GM12878 (cell line): ENCODE measurements at regions not wholly inside any gene's neighbourhood (a gene's known extent, or its start where the extent isn't known, plus 50 kb on each side); places are given as distances from the start of the nearest gene placed in this dataset.
A peak's percentile ranks its signal among the peaks of the same experiment; 100 is the strongest.

ENCODE experiments used
- ATAC-seq: fragments of 200-7000 bp; cut with Tn5 transposase; 3 replicates; pipeline ENCODE4 v1.9.1; 2020; ENCODE audit warnings: mild to moderate bottlenecking, moderate library complexity
- BruUV-seq: library from RNA; stranded (reverse); fragments of 400-500 nt; replicated peaks from 2 replicates; lab custom pipeline; 2021; lab: Mats Ljungman, UMichigan
- CTCF ChIA-PET: fragments of 300-600 bp; sonication (Branson Sonifier 250); formaldehyde crosslinking; extraction: SDS; loops from one replicate; lab custom pipeline; 2021; ENCODE audit warnings: inconsistent platforms; lab: Yijun Ruan, JAX
- POLR2A ChIA-PET: fragments of 350-600 bp; formaldehyde crosslinking; extraction: SDS; loops from one replicate; lab custom pipeline; 2021; ENCODE audit warnings: inconsistent platforms; lab: Charles Lee
- RAD21 ChIA-PET: fragments of 300-600 bp; sonication (Branson Sonifier 250); formaldehyde crosslinking; loops from one replicate; lab custom pipeline; 2023; ENCODE audit warnings: antibody characterized with exemption; ENCODE audit not compliant: unreplicated experiment; lab: Charles Lee
- SMC1A ChIA-PET: fragments of 300-600 bp; sonication (Branson Sonifier 250); formaldehyde crosslinking; loops from one replicate; lab custom pipeline; 2023; ENCODE audit not compliant: unreplicated experiment, uncharacterized antibody; lab: Charles Lee
- DNase-seq: peaks from one replicate; pipeline ENCODE4 v3.0.0-alpha.2; 2011; ENCODE audit warnings: low read depth, low spot score
- FAIRE-seq: peaks from 3 replicates; lab custom pipeline; 2011; peaks lifted over from hg19 to GRCh38; lab: Jason Lieb, UNC
- H2AFZ ChIP-seq: 2 replicates; pipeline ENCODE4 v1.6.0; 2011; ENCODE audit warnings: low read depth, low read length, control low read depth; ENCODE audit not compliant: control insufficient read depth
- H3K27ac ChIP-seq: 2 replicates; pipeline ENCODE4 v1.5.1; 2011; ENCODE audit warnings: control low read depth; ENCODE audit not compliant: control insufficient read depth, insufficient read depth
- H3K27me3 ChIP-seq, 2 experiments: replicated peaks in 1 of 2; 2 replicates each; pipeline versions ENCODE4 v1.6.0 to v1.6.1; 2011; ENCODE audit warnings: low read length in 1 of 2; ENCODE audit not compliant: control insufficient read depth in 2 of 2, insufficient read depth in 2 of 2
- H3K36me3 ChIP-seq, 2 experiments: 2 replicates each; pipeline ENCODE4 v1.5.1; 2011; ENCODE audit warnings: low read length in 1 of 2; ENCODE audit not compliant: control insufficient read depth in 2 of 2, insufficient read depth in 2 of 2
- H3K4me1 ChIP-seq: 2 replicates; pipeline ENCODE4 v1.6.1; 2011; ENCODE audit warnings: mild to moderate bottlenecking, low read length, moderate library complexity, mixed read lengths; ENCODE audit not compliant: control insufficient read depth, insufficient read depth
- H3K4me2 ChIP-seq: 2 replicates; pipeline ENCODE4 v1.6.0; 2011; ENCODE audit warnings: control low read depth; ENCODE audit not compliant: control insufficient read depth, insufficient read depth
- H3K4me3 ChIP-seq: fragments of 200-600 bp; sonication (generic); 2 replicates; pipeline ENCODE4 v1.5.1; 2016
- H3K79me2 ChIP-seq: 2 replicates; pipeline ENCODE4 v1.6.0; 2011; ENCODE audit warnings: low read length; ENCODE audit not compliant: control insufficient read depth, insufficient read depth
- H3K9ac ChIP-seq: 2 replicates; pipeline ENCODE4 v1.8.0; 2011; ENCODE audit warnings: low read length, control low read depth, mixed read lengths; ENCODE audit not compliant: control insufficient read depth, insufficient read depth
- H3K9me3 ChIP-seq: replicated peaks from 3 replicates; pipeline ENCODE4 v1.5.1; 2011; ENCODE audit warnings: mild to moderate bottlenecking, low read length; ENCODE audit not compliant: control insufficient read depth, insufficient read depth
- H4K20me1 ChIP-seq: 2 replicates; pipeline ENCODE4 v1.6.0; 2011; ENCODE audit not compliant: control insufficient read depth, insufficient read depth
- ATF7 ChIP-seq: fragments of 450-650 bp; IDR thresholded peaks from 2 replicates; pipeline ENCODE4 v1.6.1; 2016; ENCODE audit warnings: low read depth, mild to moderate bottlenecking
- BRCA1 ChIP-seq: IDR thresholded peaks from 2 replicates; pipeline ENCODE4 v1.6.1; 2011; ENCODE audit warnings: low read depth, low read length, improper control_type of control experiment
- CBX3 ChIP-seq: fragments of 200-600 bp; sonication (generic); IDR thresholded peaks from 2 replicates; pipeline ENCODE4 v1.6.1; 2016; ENCODE audit warnings: low read depth, borderline replicate concordance
- CHD1 ChIP-seq: IDR thresholded peaks from 2 replicates; pipeline ENCODE4 v1.6.1; 2012; ENCODE audit warnings: low read depth, low read length, improper control_type of control experiment
- EED ChIP-seq: sonication (generic); IDR thresholded peaks from 2 replicates; pipeline ENCODE4 v1.6.1; 2016; ENCODE audit warnings: antibody characterized with exemption, low read depth
- EZH2 ChIP-seq: IDR thresholded peaks from 2 replicates; pipeline ENCODE4 v1.6.1; 2012; ENCODE audit warnings: low read depth, mild to moderate bottlenecking, control low read depth, inconsistent platforms, low read length, borderline replicate concordance; ENCODE audit not compliant: control insufficient read depth
- IKZF2 ChIP-seq, 2 experiments: fragments of 450-650 bp; IDR thresholded peaks; 2 replicates each; pipeline ENCODE4 v1.6.1; 2017; ENCODE audit warnings: mild to moderate bottlenecking in 2 of 2, moderate library complexity in 2 of 2
- MTA3 ChIP-seq: IDR thresholded peaks from 2 replicates; pipeline ENCODE4 v1.6.1; 2012; ENCODE audit warnings: low read length, inconsistent platforms, borderline replicate concordance
- POLR2AphosphoS5 ChIP-seq: IDR thresholded peaks from 2 replicates; pipeline ENCODE4 v1.6.1; 2011; ENCODE audit warnings: mild to moderate bottlenecking, low read length, inconsistent platforms
- RB1 ChIP-seq: fragments of 450-650 bp; formaldehyde crosslinking; IDR thresholded peaks from 2 replicates; pipeline ENCODE4 v1.6.1; 2017; ENCODE audit warnings: mild to moderate bottlenecking, borderline replicate concordance
- ZNF24 ChIP-seq: fragments of 450-650 bp; IDR thresholded peaks from 2 replicates; pipeline ENCODE4 v1.6.1; 2017; ENCODE audit warnings: antibody characterized with exemption, mild to moderate bottlenecking
- WGBS: methylation state at CpG from one replicate; pipeline ENCODE4 v1.1.6; 2016; ENCODE audit warnings: low lambda C conversion rate; ENCODE audit not compliant: insufficient replicate concordance, insufficient coverage; ENCODE audit errors: missing lambda C conversion rate; 5-methylcytosine and 5-hydroxymethylcytosine counted together
- in situ Hi-C: fragments of 300-500 bp; cut with MboI; formaldehyde crosslinking; loops from 9 replicates; pipeline ENCODE4 v1.14.3; 2018; ENCODE audit warnings: mixed read lengths
- intact Hi-C: fragments of 100-400 bp; cut with micrococcal nuclease; formaldehyde crosslinking; loops from one replicate; pipeline ENCODE4 v1.14.2; 2022; ENCODE audit not compliant: unreplicated experiment
- TF ChIP-seq, protein P1 (sequence below): fragments of 450-650 bp; IDR thresholded peaks from 2 replicates; pipeline ENCODE4 v1.6.1; 2017; ENCODE audit warnings: mild to moderate bottlenecking

DNA sequence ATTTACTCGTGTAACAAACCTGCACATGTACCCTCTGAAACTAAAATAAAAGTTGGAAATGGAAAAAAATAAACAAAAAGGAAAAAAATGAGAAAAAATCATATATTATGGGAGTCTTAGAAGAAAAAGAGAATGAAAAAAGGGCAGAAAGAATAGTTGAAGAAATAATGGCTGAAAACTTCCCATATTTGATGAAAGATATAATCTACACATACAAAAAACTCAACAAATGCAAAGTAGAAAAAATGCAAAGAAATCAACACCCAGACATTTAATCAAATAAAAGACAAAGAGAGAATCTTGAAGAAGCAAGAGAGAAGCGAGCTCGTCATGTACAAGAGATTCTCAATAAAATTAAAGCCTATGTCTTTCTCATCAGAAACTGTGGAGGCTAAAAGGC, 73.8 kb downstream of the SLC25A46 start:
- FAIRE-seq, result no peak

DNA sequence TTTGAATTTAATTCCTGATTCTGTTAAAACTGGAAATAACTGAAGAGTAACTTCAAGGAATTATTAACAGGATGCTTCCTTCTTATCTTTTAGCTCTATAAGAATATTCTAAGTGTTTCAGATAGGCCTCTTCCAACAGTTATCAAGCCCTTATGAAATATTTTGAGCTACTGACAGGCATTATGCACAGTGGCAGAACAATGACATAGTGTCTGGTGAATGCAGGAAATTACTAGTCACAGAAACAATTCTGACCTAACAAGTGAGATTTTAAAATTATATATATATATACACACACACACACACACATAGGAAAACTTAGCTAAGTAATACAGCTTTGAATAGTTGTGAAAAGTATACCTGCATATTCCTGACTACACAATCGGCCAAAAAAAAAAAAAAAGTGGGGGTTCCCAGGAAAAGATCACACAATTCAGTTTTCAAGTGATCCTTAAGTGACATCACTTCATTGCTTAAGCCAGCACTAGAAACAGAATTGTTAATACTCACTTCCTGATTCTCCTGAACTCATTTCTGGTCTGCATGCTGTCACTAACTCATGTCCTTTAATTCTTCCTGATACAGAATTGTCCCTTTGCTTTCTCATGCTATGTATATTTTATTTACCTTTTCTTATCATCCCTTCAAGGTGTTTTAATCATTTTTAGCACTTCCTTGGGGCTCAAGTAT, 77.3 kb downstream of the SLC25A46 start:
- POLR2A ChIA-PET, result no interaction called here
- H2AFZ ChIP-seq, result no peak overlapping the region
- in situ Hi-C loops (no loop called here), intact Hi-C loops (no loop called here)
- no peaks in the 10 kb centered on the region for H4K20me1 ChIP-seq
- TF ChIP-seq ZNF24, result no peak
- no peak for TF ChIP-seq EED
- TF ChIP-seq, protein P1, sequence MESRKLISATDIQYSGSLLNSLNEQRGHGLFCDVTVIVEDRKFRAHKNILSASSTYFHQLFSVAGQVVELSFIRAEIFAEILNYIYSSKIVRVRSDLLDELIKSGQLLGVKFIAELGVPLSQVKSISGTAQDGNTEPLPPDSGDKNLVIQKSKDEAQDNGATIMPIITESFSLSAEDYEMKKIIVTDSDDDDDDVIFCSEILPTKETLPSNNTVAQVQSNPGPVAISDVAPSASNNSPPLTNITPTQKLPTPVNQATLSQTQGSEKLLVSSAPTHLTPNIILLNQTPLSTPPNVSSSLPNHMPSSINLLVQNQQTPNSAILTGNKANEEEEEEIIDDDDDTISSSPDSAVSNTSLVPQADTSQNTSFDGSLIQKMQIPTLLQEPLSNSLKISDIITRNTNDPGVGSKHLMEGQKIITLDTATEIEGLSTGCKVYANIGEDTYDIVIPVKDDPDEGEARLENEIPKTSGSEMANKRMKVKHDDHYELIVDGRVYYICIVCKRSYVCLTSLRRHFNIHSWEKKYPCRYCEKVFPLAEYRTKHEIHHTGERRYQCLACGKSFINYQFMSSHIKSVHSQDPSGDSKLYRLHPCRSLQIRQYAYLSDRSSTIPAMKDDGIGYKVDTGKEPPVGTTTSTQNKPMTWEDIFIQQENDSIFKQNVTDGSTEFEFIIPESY, result no peak
- no peak for TF ChIP-seq MTA3
- no peak overlapping the region for H3K4me3 ChIP-seq
- DNase-seq (no peak), ATAC-seq (peak; percentile 50; the same call in 2 of the 3 replicates), FAIRE-seq (no peak)
- 0% methylated on average over 1 of the region's 1 CpG for WGBS
- RAD21 ChIA-PET, result no interaction called here
- H3K4me2 ChIP-seq, result no peak overlapping the region
- no peaks in the 10 kb centered on the region for H3K36me3 ChIP-seq
- no peak overlapping the region for H3K9ac ChIP-seq
- no TSS peak for BruUV-seq
- H3K79me2 ChIP-seq, result no peaks in the 10 kb centered on the region
- SMC1A ChIA-PET, result interaction anchor here (1.0 kb wide), 1 partner anchor 60 kb away, joined by 4 read pairs; no protein-coding TSS in a partner anchor
- H3K27ac ChIP-seq, result no peak overlapping the region
- CTCF ChIA-PET, result no interaction called here
- H3K4me1 ChIP-seq, result no peaks in the 10 kb centered on the region
- H3K27me3 ChIP-seq, result no peaks in the 10 kb centered on the region; a peak in 1 of 4 replicates
- H3K9me3 ChIP-seq, result no peaks in the 10 kb centered on the region

More for the DNA sequence above, 73.8 kb downstream of the SLC25A46 start:
- no peak overlapping the region for H3K4me3 ChIP-seq
- H3K9me3 ChIP-seq, result no peaks in the 10 kb centered on the region
- POLR2A ChIA-PET, result no interaction called here
- H3K4me1 ChIP-seq, result no peaks in the 10 kb centered on the region
- DNase-seq (no peak), ATAC-seq (no peak)
- no peaks in the 10 kb centered on the region for H4K20me1 ChIP-seq
- SMC1A ChIA-PET, result no interaction called here
- no TSS peak for BruUV-seq
- intact Hi-C loops (no loop called here), in situ Hi-C loops (no loop called here)
- no peak overlapping the region for H3K4me2 ChIP-seq
- no peaks in the 10 kb centered on the region; a peak in 1 of 4 replicates for H3K27me3 ChIP-seq
- H3K36me3 ChIP-seq, result no peaks in the 10 kb centered on the region
- H3K79me2 ChIP-seq, result no peaks in the 10 kb centered on the region
- no peak overlapping the region for H2AFZ ChIP-seq
- RAD21 ChIA-PET, result no interaction called here
- TF ChIP-seq EZH2, result no peak
- no peak for TF ChIP-seq BRCA1
- no peak for TF ChIP-seq POLR2AphosphoS5
- no peak for TF ChIP-seq IKZF2 (IDR thresholded peaks at IDR 0.05)
- no peak for TF ChIP-seq CHD1
- no peak for TF ChIP-seq RB1
- TF ChIP-seq CBX3, result no peak
- TF ChIP-seq ATF7, result no peak
- 53% methylated on average over 3 of the region's 3 CpGs for WGBS
- CTCF ChIA-PET, result no interaction called here
- no peak overlapping the region for H3K27ac ChIP-seq
- H3K9ac ChIP-seq, result no peak overlapping the region
